Left cardiac atrium (tissue), 4 donors: ENCODE measurements at regions not wholly inside any gene's neighbourhood (a gene's known extent, or its start where the extent isn't known, plus 50 kb on each side); places are given as distances from the start of the nearest gene placed in this dataset.

Source experiments
- ATAC-seq, 2 donors: fragments of 200-7000 bp; cut with Tn5 transposase; one replicate each; pipeline ENCODE4 v1.9.1; 2020; ENCODE audit warnings: mild to moderate bottlenecking in 2 of 2, moderate library complexity in 2 of 2
- DNase-seq: peaks from one replicate; pipeline ENCODE4 v3.0.0-alpha.2; 2020
- intact Hi-C, 2 donors: fragments of 100-400 bp; cut with DNase I; formaldehyde crosslinking; loops; one replicate each; pipeline versions ENCODE4 v1.14.1 to v1.15.1; 2022 to 2023
- donor health status: DM: no; HTN: yes; CAD: no.
- donor health status: DM: no; HTN: yes; CAD: no; lungs with severe emphysema.
- donor health status: DM: yes; HTN: yes; CAD: no.
- donor health status: Dilated cardiomyopathy.

GRCh38 chr5:58066557-58066956 is 393.3 kb downstream of the PLK2 start:
- ATAC-seq: no peak
- DNase-seq: no peak
- intact Hi-C loops: no loop called here

- intact Hi-C loops: no loop called here
- ATAC-seq (no peak), DNase-seq (no peak)
These were observed 393.8 kb downstream of the PLK2 start for GRCh38 chr5:58066076-58066475.

GRCh38 chr5:58064801-58065200 is 395.1 kb downstream of the PLK2 start:
- DNase-seq (no peak), ATAC-seq (no peak)
- intact Hi-C loops: no loop called here

- intact Hi-C loops: no loop called here
- DNase-seq (no peak), ATAC-seq (peak; percentile 65 to 68)
These were observed 398.9 kb downstream of the PLK2 start for GRCh38 chr5:58060996-58061395.

- DNase-seq (no peak), ATAC-seq (no peak)
- intact Hi-C loops: no loop called here
These were observed 402.6 kb downstream of the PLK2 start for GRCh38 chr5:58057324-58057723.

GRCh38 chr5:58056546-58056945 is 403.3 kb downstream of the PLK2 start:
- no peak for DNase-seq
- intact Hi-C loops: no loop called here
- ATAC-seq: no peak

- no peak for ATAC-seq
- intact Hi-C loops: no loop called here
These were observed 405.9 kb downstream of the PLK2 start for GRCh38 chr5:58054018-58054417.

GRCh38 chr5:58048954-58049353 is 410.9 kb downstream of the PLK2 start:
- DNase-seq: no peak
- ATAC-seq: no peak
- intact Hi-C loops: no loop called here

More at GRCh38 chr5:58054018-58054417, 405.9 kb downstream of the PLK2 start:
- no peak for DNase-seq

GRCh38 chr5:58048185-58048925 is 411.5 kb downstream of the PLK2 start:
- intact Hi-C loops: no loop called here
- ATAC-seq (no peak), DNase-seq (no peak)

- ATAC-seq: no peak
- intact Hi-C loops: no loop called here
- no peak for DNase-seq
These were observed 413.5 kb downstream of the PLK2 start for GRCh38 chr5:58046371-58046770.

- no peak for DNase-seq
- intact Hi-C loops: no loop called here
- no peak for ATAC-seq
These were observed 415.7 kb downstream of the PLK2 start for GRCh38 chr5:58044166-58044565.

- intact Hi-C loops: no loop called here
- DNase-seq: no peak
- peak in 1 of 2 donors; percentile 53 for ATAC-seq
These were observed 416.6 kb downstream of the PLK2 start for GRCh38 chr5:58043032-58043945.

GRCh38 chr5:58041884-58042283 is 418.0 kb downstream of the PLK2 start:
- DNase-seq (no peak), ATAC-seq (no peak)
- intact Hi-C loops: no loop called here

GRCh38 chr5:58040846-58041245 is 419.0 kb downstream of the PLK2 start:
- DNase-seq: no peak
- intact Hi-C loops: no loop called here
- no peak for ATAC-seq

- DNase-seq: no peak
- no peak for ATAC-seq
- intact Hi-C loops: no loop called here
These were observed 419.8 kb downstream of the PLK2 start for GRCh38 chr5:58040044-58040443.

GRCh38 chr5:58037899-58038298 is 422.0 kb downstream of the PLK2 start:
- DNase-seq (no peak), ATAC-seq (no peak)
- intact Hi-C loops: no loop called here

- intact Hi-C loops: no loop called here
- ATAC-seq (no peak), DNase-seq (no peak)
These were observed 434.1 kb downstream of the PLK2 start for GRCh38 chr5:58025809-58026208.

- intact Hi-C loops: no loop called here
- no peak for DNase-seq
- ATAC-seq: no peak
These were observed 435.7 kb downstream of the PLK2 start for GRCh38 chr5:58024151-58024550.

- intact Hi-C loops: no loop called here
- DNase-seq: no peak
These were observed 437.8 kb downstream of the PLK2 start for GRCh38 chr5:58022055-58022454.

GRCh38 chr5:58021466-58021865 is 438.4 kb downstream of the PLK2 start:
- intact Hi-C loops: no loop called here
- no peak for DNase-seq
- no peak for ATAC-seq

More at GRCh38 chr5:58022055-58022454, 437.8 kb downstream of the PLK2 start:
- ATAC-seq: peak; percentile 24 to 29
